Left kidney (tissue), 1 donor: ENCODE measurements at regions not wholly inside any gene's neighbourhood (a gene's known extent, or its start where the extent isn't known, plus 50 kb on each side); places are given as distances from the start of the nearest gene placed in this dataset.

Experiments used
- DNase-seq: peaks from one replicate; pipeline ENCODE4 v3.0.0-alpha.2; 2013

- DNase-seq: no peak
Measured at GRCh38 chr4:128483816-128484215, 196.2 kb upstream of the PGRMC2 start.

DNA sequence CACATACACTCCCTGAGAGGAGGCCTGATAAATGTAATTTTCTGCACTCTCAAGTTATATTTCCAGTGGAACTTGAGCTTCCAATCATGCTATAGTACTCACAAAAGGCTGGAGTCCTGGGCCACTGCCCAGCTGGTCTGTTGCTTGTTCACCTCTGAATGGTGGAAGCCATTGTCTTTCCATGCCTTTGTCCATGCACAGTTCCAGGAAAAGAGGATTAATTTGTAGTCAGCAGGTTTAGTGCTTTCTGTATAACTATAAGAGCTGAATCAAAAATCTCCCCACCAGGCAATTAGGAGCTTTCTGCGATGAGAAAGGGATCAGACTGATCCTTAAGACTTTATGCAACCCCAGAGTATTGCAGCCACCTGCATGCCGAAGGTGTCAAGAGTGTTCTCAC lies 195.4 kb upstream of the PGRMC2 start:
- no peak for DNase-seq

GRCh38 chr4:128481752-128482480 lies 194.3 kb upstream of the PGRMC2 start:
- DNase-seq: no peak

DNA sequence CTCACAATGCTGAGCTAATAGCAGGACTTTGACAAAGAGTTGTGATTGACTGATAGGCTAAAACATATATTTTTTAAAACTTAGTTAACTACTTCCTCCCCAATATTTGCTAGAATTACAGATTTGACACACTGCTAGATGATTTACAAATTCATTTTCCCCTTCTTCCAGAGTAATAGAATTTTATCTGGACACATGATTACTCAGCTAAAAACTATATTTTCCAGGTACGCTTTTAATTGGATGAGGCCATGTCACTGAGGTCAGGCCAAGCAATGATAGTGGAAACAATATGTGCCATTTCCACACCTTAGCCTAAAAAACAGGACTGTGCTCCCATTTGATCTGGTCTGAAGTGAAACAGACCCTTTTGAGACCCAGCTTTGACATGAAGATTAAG lies 193.3 kb upstream of the PGRMC2 start:
- no peak for DNase-seq

- DNase-seq: no peak
Measured at GRCh38 chr4:128477540-128477939, 189.9 kb upstream of the PGRMC2 start.

DNA sequence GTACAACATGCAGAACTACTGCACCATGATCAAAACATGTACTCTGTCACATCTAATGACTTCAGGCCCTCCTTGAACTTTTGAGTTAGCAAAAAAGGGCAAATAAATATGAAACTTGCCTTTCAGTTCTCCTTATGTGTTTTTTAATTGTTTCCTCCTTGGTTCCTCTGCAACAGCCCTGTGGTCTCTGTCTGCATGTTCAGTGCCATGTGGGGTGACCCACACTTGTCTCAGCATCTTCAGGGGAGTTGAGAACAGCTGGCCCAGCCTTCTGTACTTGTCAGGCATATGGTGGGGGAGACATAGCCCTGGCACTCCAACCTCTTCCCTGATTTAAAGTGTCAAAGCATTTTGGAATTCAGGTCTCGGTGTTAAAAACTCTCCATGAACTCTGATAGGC lies 188.0 kb upstream of the PGRMC2 start:
- no peak for DNase-seq

DNA sequence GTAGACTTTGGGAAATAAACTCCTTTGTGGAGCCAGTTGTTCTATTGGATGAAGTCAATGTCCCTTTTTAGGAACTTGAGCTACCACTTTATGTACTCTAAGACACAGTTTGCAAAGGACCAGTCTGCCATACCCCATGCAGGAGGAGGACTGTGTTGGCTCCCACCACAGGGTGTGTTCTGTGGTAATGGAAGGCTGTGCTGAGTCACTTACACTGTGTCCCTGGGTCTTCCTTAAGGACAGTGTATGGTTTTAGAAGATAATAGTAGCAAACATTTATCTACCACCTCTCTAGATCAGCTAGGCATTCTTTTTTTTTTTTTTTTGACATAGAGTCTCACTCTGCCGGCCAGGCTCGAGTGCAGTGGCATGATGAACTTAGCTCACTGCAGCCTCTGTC lies 184.0 kb upstream of the PGRMC2 start:
- no peak for DNase-seq

GRCh38 chr4:128470492-128471053 lies 183.0 kb upstream of the PGRMC2 start:
- DNase-seq: no peak

GRCh38 chr4:128468123-128468989 lies 180.7 kb upstream of the PGRMC2 start:
- peak; percentile 24 for DNase-seq

DNA sequence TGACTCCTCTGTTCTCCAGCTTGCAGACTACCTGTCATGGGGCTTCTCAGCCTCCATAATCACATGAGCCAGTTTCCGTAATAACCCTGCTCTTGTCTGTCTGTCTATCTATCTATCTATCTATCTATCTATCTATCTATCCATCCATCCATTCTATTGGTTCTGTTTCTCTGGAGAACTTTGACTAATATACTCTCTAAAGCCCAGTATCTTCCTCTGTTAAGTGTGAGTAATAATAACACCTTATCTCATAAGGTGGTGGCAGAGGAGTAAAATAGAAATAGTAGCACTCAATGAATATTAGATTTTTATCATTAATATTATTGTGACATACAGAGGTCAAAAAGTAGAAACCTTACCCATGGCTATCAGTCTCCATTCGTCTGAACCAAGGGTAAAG lies 177.9 kb upstream of the PGRMC2 start:
- no peak for DNase-seq

DNA sequence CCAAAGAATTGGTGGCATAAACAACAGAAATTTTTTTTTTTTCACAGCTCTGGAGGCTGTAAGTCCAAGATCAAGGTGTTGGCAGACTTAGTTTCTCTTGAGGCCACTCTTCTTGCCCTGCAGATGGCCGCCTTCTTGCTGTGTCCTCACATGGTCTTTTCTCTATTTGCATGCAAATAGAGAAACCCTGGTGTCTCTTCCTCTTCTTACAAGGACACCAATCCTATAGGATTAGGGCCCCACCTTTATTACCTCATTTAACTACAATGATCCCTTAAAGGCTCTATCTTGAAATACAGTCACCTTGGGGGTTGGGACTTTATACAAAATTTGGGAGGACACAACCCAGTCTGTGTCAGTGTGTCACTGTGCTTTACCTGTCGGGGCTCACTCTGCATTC lies 175.4 kb upstream of the PGRMC2 start:
- no peak for DNase-seq

- DNase-seq: no peak
Measured at GRCh38 chr4:128462103-128462783, 174.6 kb upstream of the PGRMC2 start.

DNA sequence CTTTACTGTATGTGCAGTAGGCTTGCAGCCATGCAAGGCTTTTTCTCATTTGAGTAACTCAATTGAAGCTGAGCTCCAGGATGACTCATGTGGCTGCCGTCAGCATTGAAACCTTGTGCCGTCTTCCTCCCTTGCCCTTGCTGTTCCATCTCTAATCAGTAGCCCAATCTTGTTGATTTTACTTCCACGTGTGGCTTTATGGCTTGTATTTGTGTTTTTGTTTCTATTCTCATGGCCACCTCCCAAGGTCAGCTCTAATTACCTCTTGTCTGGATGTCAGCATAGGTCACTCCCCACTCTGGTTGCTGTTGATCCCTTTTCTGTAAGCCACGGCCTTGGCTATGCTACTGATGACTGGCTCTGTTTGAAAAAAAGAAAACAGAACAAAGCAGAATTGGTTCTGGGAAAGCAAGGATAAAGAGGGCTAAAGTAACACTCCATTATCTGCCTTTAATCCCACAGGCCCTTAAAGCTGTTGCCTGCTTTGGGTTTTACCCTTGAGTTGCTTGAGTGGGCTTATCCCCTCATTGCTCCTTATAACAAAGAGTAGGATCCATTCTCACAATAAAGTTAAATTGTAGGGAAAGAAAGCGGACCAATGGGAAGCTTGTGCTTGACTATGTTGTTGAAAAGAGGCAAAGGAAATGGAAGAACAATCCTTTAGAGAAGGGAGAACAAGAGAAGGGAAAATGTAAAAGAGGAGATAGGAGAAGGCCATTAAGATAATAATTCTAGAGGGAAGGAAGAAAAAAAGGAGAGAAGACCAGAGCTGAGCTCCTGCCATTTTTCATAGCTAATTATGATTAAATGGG lies 173.9 kb upstream of the PGRMC2 start:
- DNase-seq: no peak

- DNase-seq: no peak
Measured at GRCh38 chr4:128459547-128459946, 171.9 kb upstream of the PGRMC2 start.

DNA sequence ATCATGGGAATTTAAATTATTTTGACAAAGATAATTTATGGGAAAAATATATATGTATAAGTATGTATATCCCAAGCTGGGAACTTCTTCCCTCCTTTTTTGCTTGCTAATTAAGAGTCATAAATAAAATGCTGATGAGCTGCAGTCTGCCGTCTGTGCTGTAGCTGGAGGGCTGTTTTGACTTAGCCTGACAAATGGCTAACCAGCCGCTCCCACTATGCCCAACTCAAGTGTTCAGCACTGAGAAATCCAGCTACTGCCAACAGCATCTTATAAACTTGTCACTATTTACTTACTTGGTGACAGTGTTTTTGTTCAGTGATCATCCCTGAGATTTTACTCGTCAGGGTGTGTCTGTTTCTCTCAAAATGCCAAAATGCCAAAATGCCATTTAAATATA lies 171.2 kb upstream of the PGRMC2 start:
- no peak for DNase-seq

- no peak for DNase-seq
Measured at GRCh38 chr4:128457726-128458125, 170.1 kb upstream of the PGRMC2 start.

DNA sequence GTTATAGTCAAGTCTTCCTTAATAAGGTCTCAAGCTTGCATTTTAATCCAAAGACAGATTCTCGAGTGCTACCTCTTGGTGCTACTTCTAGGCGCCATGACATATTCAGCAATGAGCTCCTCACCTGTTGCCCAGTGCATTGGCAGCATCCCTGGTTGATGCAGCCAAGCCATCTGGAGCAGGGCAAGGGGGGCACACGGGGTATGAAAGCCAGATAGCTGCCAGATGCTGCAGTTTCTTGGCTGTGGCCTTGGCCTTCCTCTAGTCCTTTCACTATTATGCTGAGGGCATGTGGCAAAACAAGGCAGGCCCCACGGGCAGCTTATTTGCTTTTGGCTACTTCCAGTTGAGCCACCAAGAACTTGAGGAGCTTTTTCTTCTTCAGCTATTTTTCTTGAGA lies 168.6 kb upstream of the PGRMC2 start:
- DNase-seq: no peak

DNA sequence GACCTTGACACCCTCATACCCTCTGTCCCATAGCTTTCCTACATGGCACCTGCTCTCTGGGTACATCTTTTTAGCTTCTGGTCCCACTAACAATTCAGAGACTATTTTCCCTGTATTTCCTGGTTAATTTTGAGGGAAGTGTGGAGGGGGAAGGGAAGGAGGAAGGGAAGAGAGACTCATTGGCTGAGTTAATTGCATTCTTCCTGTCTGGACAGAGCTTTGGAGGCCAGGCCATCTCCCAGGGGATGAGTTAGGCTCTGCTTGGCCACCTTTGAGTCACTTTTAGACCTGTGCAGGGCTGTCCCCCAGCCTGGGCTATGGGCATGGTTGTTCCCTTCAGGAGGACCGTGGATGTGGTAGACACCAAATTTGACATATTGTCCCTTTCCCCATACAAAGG lies 167.9 kb upstream of the PGRMC2 start:
- DNase-seq: no peak

DNA sequence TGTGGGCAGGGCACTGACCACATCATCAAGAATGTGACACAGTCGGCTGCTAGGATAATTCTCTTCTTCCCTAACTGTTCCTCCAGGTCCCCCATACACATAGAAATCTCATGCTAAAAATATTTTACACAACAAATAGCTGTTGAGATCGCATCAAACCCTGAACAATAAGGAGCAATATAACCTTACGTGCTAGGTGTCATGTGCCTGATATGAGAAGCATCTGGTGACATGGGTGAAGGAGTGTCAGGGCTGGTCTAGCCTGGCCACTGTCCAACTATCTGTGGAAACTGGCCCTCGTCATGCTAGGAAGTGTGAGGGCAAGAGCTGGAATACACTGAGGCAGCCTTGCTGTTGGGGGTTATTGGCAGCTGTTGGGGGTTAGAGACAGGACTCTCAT lies 167.3 kb upstream of the PGRMC2 start:
- DNase-seq: no peak

- peak; percentile 72 for DNase-seq
Measured at GRCh38 chr4:128454281-128454871, 166.8 kb upstream of the PGRMC2 start.

- no peak for DNase-seq
Measured at GRCh38 chr4:128452415-128452814, 164.8 kb upstream of the PGRMC2 start.
